ENCODE measurements at regions not wholly inside any gene's neighbourhood (a gene's known extent, or its start where the extent isn't known, plus 50 kb on each side); places are given as distances from the start of the nearest gene placed in this dataset.
"Not testable (repeated sequence)": the region's sequence is repeated elsewhere in the genome, so short reads cannot be mapped to it uniquely, and the experiment has no call there.

- H3K27me3 Mint-ChIP-seq (ENCODE audit: low read depth), result peaks cover under 1% of the 10 kb centered on the region
- H3K4me1 Mint-ChIP-seq (ENCODE audit: low read depth), result peaks cover 2% of the 10 kb centered on the region
- CTCF ChIA-PET, result no interaction called here
- intact Hi-C loops (cut with micrococcal nuclease), result no loop called here
- no peaks in the 10 kb centered on the region for H3K9me3 Mint-ChIP-seq
- no peak overlapping the region for H3K27ac Mint-ChIP-seq
- no peak for DNase-seq
- no peaks in the 10 kb centered on the region for H3K36me3 Mint-ChIP-seq (ENCODE audit: low read depth)
- H3K4me3 Mint-ChIP-seq, result no peak overlapping the region
Observed at GRCh38 chr12:59382282-59383078, 213.3 kb upstream of the SLC16A7 start.

GRCh38 chr12:59381106-59381505 lies 214.7 kb upstream of the SLC16A7 start:
- peaks cover 2% of the 10 kb centered on the region for H3K27me3 Mint-ChIP-seq (ENCODE audit: low read depth)
- no peaks in the 10 kb centered on the region for H3K9me3 Mint-ChIP-seq
- H3K36me3 Mint-ChIP-seq (ENCODE audit: low read depth), result no peaks in the 10 kb centered on the region
- DNase-seq, result no peak
- CTCF ChIA-PET, result no interaction called here
- H3K4me1 Mint-ChIP-seq (ENCODE audit: low read depth), result peaks cover 2% of the 10 kb centered on the region
- H3K27ac Mint-ChIP-seq, result no peak overlapping the region
- no peak overlapping the region for H3K4me3 Mint-ChIP-seq
- intact Hi-C loops (cut with micrococcal nuclease), result no loop called here

- no peak overlapping the region for H3K4me3 Mint-ChIP-seq
- CTCF ChIA-PET, result no interaction called here
- H3K27me3 Mint-ChIP-seq (ENCODE audit: low read depth), result peaks cover 8% of the 10 kb centered on the region
- H3K36me3 Mint-ChIP-seq (ENCODE audit: low read depth), result no peaks in the 10 kb centered on the region
- no peaks in the 10 kb centered on the region for H3K9me3 Mint-ChIP-seq
- DNase-seq, result no peak
- H3K27ac Mint-ChIP-seq, result no peak overlapping the region
- intact Hi-C loops (cut with micrococcal nuclease), result loop anchor here (10.0 kb wide), 1 partner anchor 261 kb away; no protein-coding TSS in a partner anchor
- no peaks in the 10 kb centered on the region for H3K4me1 Mint-ChIP-seq (ENCODE audit: low read depth)
Observed at GRCh38 chr12:59375633-59376032, 220.2 kb upstream of the SLC16A7 start.

GRCh38 chr12:59374783-59375182 lies 221.0 kb upstream of the SLC16A7 start:
- no peaks in the 10 kb centered on the region for H3K36me3 Mint-ChIP-seq (ENCODE audit: low read depth)
- no peaks in the 10 kb centered on the region for H3K4me1 Mint-ChIP-seq (ENCODE audit: low read depth)
- no peak overlapping the region for H3K4me3 Mint-ChIP-seq
- CTCF ChIA-PET, result no interaction called here
- peaks cover 8% of the 10 kb centered on the region for H3K27me3 Mint-ChIP-seq (ENCODE audit: low read depth)
- intact Hi-C loops (cut with micrococcal nuclease), result loop anchor here (10.0 kb wide), 1 partner anchor 260 kb away; no protein-coding TSS in a partner anchor
- no peaks in the 10 kb centered on the region for H3K9me3 Mint-ChIP-seq
- no peak overlapping the region for H3K27ac Mint-ChIP-seq
- no peak for DNase-seq

DNA sequence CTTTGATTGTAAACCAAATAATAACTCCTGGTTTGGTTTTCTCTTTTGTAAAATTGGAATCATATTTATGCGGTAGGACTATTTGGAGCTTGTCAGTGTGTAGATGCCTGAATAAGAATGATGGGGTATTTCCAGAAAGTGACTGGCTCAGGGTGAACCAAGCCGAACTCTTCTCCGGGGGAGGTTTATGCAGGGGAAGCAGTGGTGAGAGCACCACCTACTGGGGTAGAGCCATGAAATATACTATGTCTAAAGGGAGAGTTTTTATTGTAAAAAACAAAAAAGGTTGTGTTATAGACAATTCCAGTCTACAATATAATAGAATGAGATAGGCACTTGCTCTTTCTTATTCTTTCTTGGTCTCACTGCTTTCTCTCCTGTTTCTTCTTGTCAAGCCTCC lies 222.9 kb upstream of the SLC16A7 start:
- intact Hi-C loops (cut with micrococcal nuclease), result loop anchor here (10.0 kb wide), 1 partner anchor 258 kb away; no protein-coding TSS in a partner anchor
- no peak for DNase-seq
- Mint-ChIP-seq H3K36me3 (ENCODE audit: low read depth) (no peaks in the 10 kb centered on the region), H3K27me3 (ENCODE audit: low read depth) (peaks cover 8% of the 10 kb centered on the region), H3K9me3 (no peaks in the 10 kb centered on the region), H3K4me1 (ENCODE audit: low read depth) (no peaks in the 10 kb centered on the region), H3K27ac (no peak overlapping the region), H3K4me3 (no peak overlapping the region)
- CTCF ChIA-PET, result no interaction called here

GRCh38 chr12:59370933-59371332 lies 224.9 kb upstream of the SLC16A7 start:
- H3K36me3 Mint-ChIP-seq (ENCODE audit: low read depth), result no peaks in the 10 kb centered on the region
- peaks cover 6% of the 10 kb centered on the region for H3K27me3 Mint-ChIP-seq (ENCODE audit: low read depth)
- CTCF ChIA-PET, result no interaction called here
- H3K4me1 Mint-ChIP-seq (ENCODE audit: low read depth), result no peaks in the 10 kb centered on the region
- intact Hi-C loops (cut with micrococcal nuclease), result loop anchor here (10.0 kb wide), 1 partner anchor 256 kb away; no protein-coding TSS in a partner anchor
- no peak for DNase-seq
- H3K27ac Mint-ChIP-seq, result no peak overlapping the region
- no peak overlapping the region for H3K4me3 Mint-ChIP-seq
- no peaks in the 10 kb centered on the region for H3K9me3 Mint-ChIP-seq

GRCh38 chr12:59365133-59365532 lies 230.7 kb upstream of the SLC16A7 start:
- intact Hi-C loops (cut with micrococcal nuclease), result no loop called here
- H3K27ac Mint-ChIP-seq, result no peak overlapping the region
- H3K9me3 Mint-ChIP-seq, result no peaks in the 10 kb centered on the region
- H3K4me1 Mint-ChIP-seq (ENCODE audit: low read depth), result no peaks in the 10 kb centered on the region
- CTCF ChIA-PET, result interaction anchor here (0.6 kb wide), 1 partner anchor 91 kb away, joined by 4 read pairs; no protein-coding TSS in a partner anchor
- no peaks in the 10 kb centered on the region for H3K27me3 Mint-ChIP-seq (ENCODE audit: low read depth)
- no peak overlapping the region for H3K4me3 Mint-ChIP-seq
- no peaks in the 10 kb centered on the region for H3K36me3 Mint-ChIP-seq (ENCODE audit: low read depth)
- no peak for DNase-seq

DNA sequence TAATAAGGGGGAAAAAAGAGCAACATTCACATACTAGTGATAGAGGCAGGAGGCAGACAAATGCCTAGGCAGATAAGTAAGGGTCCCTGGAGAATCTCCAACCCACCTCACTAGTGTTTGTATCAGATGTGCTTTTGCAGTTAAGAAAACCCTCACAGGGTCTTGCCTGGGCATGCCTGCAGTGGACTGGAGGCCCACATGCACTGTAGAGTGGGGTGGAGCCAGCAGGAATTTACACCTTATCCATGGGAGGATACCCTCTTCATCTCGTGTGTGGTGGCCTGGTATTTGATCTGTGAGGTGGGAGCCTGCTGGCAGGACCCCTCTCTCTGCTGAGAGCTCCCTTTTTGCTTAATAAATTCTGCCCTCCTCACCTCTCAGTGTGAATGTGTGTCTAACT lies 238.0 kb upstream of the SLC16A7 start:
- peaks cover 13% of the 10 kb centered on the region for H3K27me3 Mint-ChIP-seq (ENCODE audit: low read depth)
- no peaks in the 10 kb centered on the region for H3K36me3 Mint-ChIP-seq (ENCODE audit: low read depth)
- intact Hi-C loops (cut with micrococcal nuclease), result no loop called here
- H3K9me3 Mint-ChIP-seq, result no peaks in the 10 kb centered on the region
- H3K4me1 Mint-ChIP-seq (ENCODE audit: low read depth), result no peaks in the 10 kb centered on the region
- H3K4me3 Mint-ChIP-seq, result no peak overlapping the region
- no peak for DNase-seq
- CTCF ChIA-PET, result no interaction called here
- no peak overlapping the region for H3K27ac Mint-ChIP-seq

- DNase-seq; CTCF ChIA-PET; H3K36me3 Mint-ChIP-seq (ENCODE audit: low read depth); H3K27me3 Mint-ChIP-seq (ENCODE audit: low read depth); H3K4me3 Mint-ChIP-seq; H3K27ac Mint-ChIP-seq; intact Hi-C loops (cut with micrococcal nuclease); H3K9me3 Mint-ChIP-seq; H3K4me1 Mint-ChIP-seq (ENCODE audit: low read depth): not testable (repeated sequence)
Observed at GRCh38 chr12:59346248-59346647, 249.6 kb upstream of the SLC16A7 start.

GRCh38 chr12:59345406-59345805 lies 250.4 kb upstream of the SLC16A7 start:
- CTCF ChIA-PET, result no interaction called here
- DNase-seq, result no peak
- intact Hi-C loops (cut with micrococcal nuclease), result no loop called here
- Mint-ChIP-seq H3K4me3 (no peak overlapping the region), H3K36me3 (ENCODE audit: low read depth) (no peaks in the 10 kb centered on the region), H3K27me3 (ENCODE audit: low read depth) (no peaks in the 10 kb centered on the region), H3K27ac (no peak overlapping the region), H3K9me3 (peaks cover 2% of the 10 kb centered on the region), H3K4me1 (ENCODE audit: low read depth) (no peaks in the 10 kb centered on the region)

DNA sequence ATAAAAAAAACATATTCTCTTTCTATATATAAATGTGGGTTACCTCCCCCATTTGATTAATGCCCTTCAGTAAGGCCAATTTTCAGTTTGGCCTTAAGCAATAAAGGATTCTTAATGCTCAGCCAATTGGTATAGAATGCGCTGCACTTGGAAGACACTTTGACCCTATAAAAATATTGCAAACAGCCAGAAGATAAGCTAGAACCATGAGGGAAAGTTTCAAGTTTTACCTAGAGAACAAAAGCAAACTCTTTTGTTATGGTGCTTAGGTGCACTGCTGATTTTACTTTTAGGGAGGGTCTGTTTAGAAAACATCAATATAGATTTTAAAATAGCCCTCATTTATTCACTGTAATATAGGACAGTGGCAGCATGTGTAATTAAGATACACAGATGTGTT lies 251.6 kb upstream of the SLC16A7 start:
- intact Hi-C loops (cut with micrococcal nuclease), result no loop called here
- Mint-ChIP-seq H3K9me3 (peaks cover 6% of the 10 kb centered on the region), H3K27me3 (ENCODE audit: low read depth) (no peaks in the 10 kb centered on the region), H3K4me1 (ENCODE audit: low read depth) (no peaks in the 10 kb centered on the region), H3K4me3 (no peak overlapping the region), H3K27ac (no peak overlapping the region), H3K36me3 (ENCODE audit: low read depth) (no peaks in the 10 kb centered on the region)
- no peak for DNase-seq
- CTCF ChIA-PET, result no interaction called here

DNA sequence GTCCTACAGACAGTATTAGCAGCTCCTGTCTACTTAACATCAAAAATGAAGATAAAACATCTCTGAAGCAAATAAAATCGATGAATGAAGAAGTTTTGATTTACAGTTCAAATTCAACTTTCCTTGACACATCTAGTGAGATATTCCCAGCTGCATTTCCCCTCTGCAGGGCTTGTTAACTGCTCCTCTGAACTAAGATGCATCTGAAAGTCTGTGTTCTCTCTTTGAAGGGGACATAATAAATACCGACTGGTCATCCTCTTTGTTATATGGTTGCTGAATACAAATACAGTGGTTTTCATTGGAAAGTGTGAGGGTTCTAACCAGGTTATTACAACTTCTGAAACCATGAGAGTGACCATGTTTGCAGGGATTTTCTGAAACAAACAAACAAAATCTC lies 266.4 kb upstream of the SLC16A7 start:
- DNase-seq, result no peak
- no peak overlapping the region for H3K4me3 Mint-ChIP-seq
- CTCF ChIA-PET, result no interaction called here
- no peaks in the 10 kb centered on the region for H3K36me3 Mint-ChIP-seq (ENCODE audit: low read depth)
- H3K27me3 Mint-ChIP-seq (ENCODE audit: low read depth), result no peaks in the 10 kb centered on the region
- intact Hi-C loops (cut with micrococcal nuclease), result no loop called here
- H3K9me3 Mint-ChIP-seq, result no peaks in the 10 kb centered on the region
- H3K27ac Mint-ChIP-seq, result no peak overlapping the region
- H3K4me1 Mint-ChIP-seq (ENCODE audit: low read depth), result no peaks in the 10 kb centered on the region

GRCh38 chr12:59328395-59329075 lies 267.3 kb upstream of the SLC16A7 start:
- H3K27ac Mint-ChIP-seq; DNase-seq; H3K4me3 Mint-ChIP-seq; CTCF ChIA-PET; H3K27me3 Mint-ChIP-seq (ENCODE audit: low read depth); H3K9me3 Mint-ChIP-seq; H3K4me1 Mint-ChIP-seq (ENCODE audit: low read depth); intact Hi-C loops (cut with micrococcal nuclease); H3K36me3 Mint-ChIP-seq (ENCODE audit: low read depth): not testable (repeated sequence)

Data from activated naive CD4-positive, alpha-beta T cell treated with anti-CD3 and anti-CD28 coated beads for 36 hours (primary cell).